Small intestine (tissue), 7 donors: ENCODE measurements at regions not wholly inside any gene's neighbourhood (a gene's known extent, or its start where the extent isn't known, plus 50 kb on each side); places are given as distances from the start of the nearest gene placed in this dataset.

Source experiments
- DNase-seq, 2 donors: peaks; one replicate each; pipeline versions ENCODE4 v3.0.0 to v3.0.0-alpha.2; 2013
- FAIRE-seq: peaks from 2 replicates; lab custom pipeline; 2012; peaks lifted over from hg19 to GRCh38; lab: Jason Lieb, UNC
- H3K27ac ChIP-seq, 3 donors: one replicate each; pipeline ENCODE4 v1.5.1; 2013; ENCODE audit warnings: low read length in 2 of 3, mild to moderate bottlenecking in 2 of 3, control low read depth in 1 of 3, inconsistent platforms in 1 of 3, low read depth in 1 of 3, moderate library complexity in 1 of 3
- H3K27me3 ChIP-seq, 3 donors: one replicate each; pipeline ENCODE4 v1.6.1; 2013; ENCODE audit warnings: low read length in 3 of 3, inconsistent platforms in 1 of 3; ENCODE audit not compliant: control insufficient read depth in 3 of 3, insufficient read depth in 3 of 3
- H3K36me3 ChIP-seq, 3 donors: one replicate each; pipeline ENCODE4 v1.6.1; 2013; ENCODE audit warnings: low read length in 3 of 3, inconsistent platforms in 1 of 3, low read depth in 1 of 3, mild to moderate bottlenecking in 1 of 3, moderate library complexity in 1 of 3; ENCODE audit not compliant: control insufficient read depth in 3 of 3, insufficient read depth in 2 of 3
- H3K4me1 ChIP-seq, 3 donors: one replicate each; pipeline ENCODE4 v1.6.1; 2013; ENCODE audit warnings: low read length in 2 of 3, inconsistent platforms in 1 of 3, low read depth in 1 of 3, mild to moderate bottlenecking in 1 of 3, moderate library complexity in 1 of 3; ENCODE audit not compliant: control insufficient read depth in 3 of 3, insufficient read depth in 2 of 3
- H3K4me3 ChIP-seq, 3 donors: one replicate each; pipeline ENCODE4 v1.5.1; 2013; ENCODE audit warnings: low read length in 3 of 3, control low read depth in 1 of 3, inconsistent platforms in 1 of 3, low read depth in 1 of 3, mild to moderate bottlenecking in 1 of 3, moderate library complexity in 1 of 3
- H3K9me3 ChIP-seq, 2 donors: one replicate each; pipeline ENCODE4 v1.6.1; 2013; ENCODE audit warnings: low read depth in 1 of 2, low read length in 1 of 2; ENCODE audit not compliant: control insufficient read depth in 2 of 2, insufficient read depth in 1 of 2
- WGBS, 3 donors: extraction: QIAGEN DNeasy Blood & Tissue Kit; methylation state at CpG; one replicate each; pipeline ENCODE4 v1.1.7; 2013; 5-methylcytosine and 5-hydroxymethylcytosine counted together
- donor health status: healthy with polysubstance abuse.
- donor health status: control.
- donor health status: control.
- donor health status: Bipolar disorder and iron deficiency.
- donor health status: healthy.

DNA sequence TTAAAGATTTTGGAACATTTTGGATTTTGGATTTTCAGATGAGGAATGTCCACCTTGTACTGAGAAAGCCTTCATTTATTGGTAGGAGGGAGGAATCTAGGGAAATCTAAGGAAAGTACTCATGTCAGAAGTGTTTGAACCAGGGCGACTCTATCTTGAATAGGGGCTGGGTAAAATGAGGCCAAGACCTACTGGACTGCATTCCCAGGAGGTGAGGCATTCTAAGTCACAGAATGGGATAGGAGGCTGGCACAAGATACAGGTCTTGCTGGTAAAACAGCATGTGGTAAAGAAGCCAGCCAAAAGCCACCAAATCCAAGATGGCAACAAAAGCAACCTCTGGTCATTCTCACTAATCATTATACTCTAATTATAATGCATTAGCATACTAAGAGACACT lies 118.9 kb downstream of the MXRA5 start:
- no peaks in the 10 kb centered on the region for H3K36me3 ChIP-seq
- DNase-seq (no peak), FAIRE-seq (no peak)
- no peaks in the 10 kb centered on the region for H3K27me3 ChIP-seq
- H3K4me1 ChIP-seq, result no peaks in the 10 kb centered on the region
- H3K4me3 ChIP-seq, result no peak overlapping the region
- 96 to 100% (median 100%) methylated on average over 1 of the region's 1 CpG for WGBS, 3 donors
- H3K27ac ChIP-seq, result no peak overlapping the region
- no peaks in the 10 kb centered on the region for H3K9me3 ChIP-seq

- H3K27me3 ChIP-seq, result no peaks in the 10 kb centered on the region
- no peak overlapping the region for H3K4me3 ChIP-seq
- DNase-seq (no peak), FAIRE-seq (no peak)
- H3K27ac ChIP-seq, result no peak overlapping the region
- H3K9me3 ChIP-seq, result no peaks in the 10 kb centered on the region
- WGBS, 3 donors, result 76 to 95% (median 87%) methylated on average over 2 of the region's 2 CpGs
- H3K36me3 ChIP-seq, result no peaks in the 10 kb centered on the region
- H3K4me1 ChIP-seq, result no peaks in the 10 kb centered on the region
Observed at GRCh38 chrX:3226087-3226486, 120.4 kb downstream of the MXRA5 start.

- Histone ChIP-seq H3K27ac (no peak overlapping the region), H3K4me1 (no peaks in the 10 kb centered on the region), H3K36me3 (no peaks in the 10 kb centered on the region), H3K27me3 (no peaks in the 10 kb centered on the region), H3K9me3 (no peaks in the 10 kb centered on the region), H3K4me3 (no peak overlapping the region)
- 88 to 94% (median 90%) methylated on average over 4 of the region's 4 CpGs for WGBS, 3 donors
- FAIRE-seq (no peak), DNase-seq (no peak)
Observed at GRCh38 chrX:3221643-3222042, 124.8 kb downstream of the MXRA5 start.

GRCh38 chrX:3219667-3220066 lies 126.8 kb downstream of the MXRA5 start:
- Histone ChIP-seq H3K27me3 (no peaks in the 10 kb centered on the region), H3K36me3 (no peaks in the 10 kb centered on the region), H3K4me3 (no peak overlapping the region), H3K4me1 (no peaks in the 10 kb centered on the region), H3K27ac (no peak overlapping the region), H3K9me3 (no peaks in the 10 kb centered on the region)
- DNase-seq, result no peak
- no peak for FAIRE-seq
- 67 to 73% (median 71%) methylated on average over 4 to 5 of the region's 5 CpGs for WGBS, 3 donors

DNA sequence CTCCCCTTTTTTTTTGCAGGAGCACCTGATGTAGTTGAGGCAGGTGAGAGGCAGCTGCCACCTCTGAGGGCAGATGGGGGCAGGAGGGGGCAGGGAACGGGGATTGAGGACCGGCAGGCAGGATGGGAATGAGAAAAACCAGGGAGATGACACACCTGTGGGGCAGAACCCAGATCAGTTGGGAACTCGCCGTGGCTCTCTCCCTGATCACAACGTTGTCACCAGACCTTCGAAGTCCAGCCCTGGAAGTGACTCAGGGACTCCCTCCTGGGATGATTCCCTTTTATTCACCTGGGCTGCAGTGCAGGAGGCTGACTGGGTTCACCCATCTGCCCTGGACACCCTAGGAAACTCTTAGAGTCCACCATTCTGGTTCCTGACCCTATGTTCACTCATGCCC lies 127.2 kb downstream of the MXRA5 start:
- H3K4me1 ChIP-seq, result no peaks in the 10 kb centered on the region
- FAIRE-seq (no peak), DNase-seq (no peak)
- 62 to 84% (median 74%) methylated on average over 6 of the region's 6 CpGs for WGBS, 3 donors
- H3K27me3 ChIP-seq, result no peaks in the 10 kb centered on the region
- H3K36me3 ChIP-seq, result no peaks in the 10 kb centered on the region
- no peak overlapping the region for H3K4me3 ChIP-seq
- H3K27ac ChIP-seq, result no peak overlapping the region
- no peaks in the 10 kb centered on the region for H3K9me3 ChIP-seq

GRCh38 chrX:3218442-3218841 lies 128.0 kb downstream of the MXRA5 start:
- Histone ChIP-seq H3K36me3 (no peaks in the 10 kb centered on the region), H3K27ac (no peak overlapping the region), H3K27me3 (no peaks in the 10 kb centered on the region), H3K4me3 (no peak overlapping the region), H3K4me1 (no peaks in the 10 kb centered on the region), H3K9me3 (no peaks in the 10 kb centered on the region)
- 71 to 85% (median 81%) methylated on average over 1 of the region's 1 CpG for WGBS, 3 donors
- DNase-seq (no peak), FAIRE-seq (no peak)

GRCh38 chrX:3216581-3217180 lies 129.8 kb downstream of the MXRA5 start:
- H3K27me3 ChIP-seq, result no peaks in the 10 kb centered on the region

DNA sequence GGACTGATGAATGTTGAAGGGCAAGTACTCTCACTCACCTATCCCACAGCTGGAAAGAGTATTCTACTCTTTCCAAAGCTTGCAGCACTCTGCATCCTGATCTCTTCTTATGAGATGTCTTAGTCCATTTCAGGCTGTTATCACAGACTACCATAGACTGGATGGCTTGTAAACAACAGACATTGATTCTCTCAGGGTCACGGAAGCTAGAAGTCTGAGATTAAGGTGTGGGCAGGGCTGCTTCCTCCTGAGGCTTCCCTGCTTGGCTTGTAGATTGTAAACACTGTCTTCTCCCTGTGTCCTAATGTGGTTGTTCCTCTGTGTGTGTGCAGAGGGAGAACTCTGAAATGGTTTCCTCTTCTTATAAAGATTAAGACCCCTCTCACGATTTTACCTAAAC lies 131.2 kb downstream of the MXRA5 start:
- DNase-seq, result no peak
- 33 to 57% (median 49%) methylated on average over 2 of the region's 2 CpGs for WGBS, 3 donors
- no peak overlapping the region for H3K4me3 ChIP-seq
- no peaks in the 10 kb centered on the region for H3K27me3 ChIP-seq
- no peak for FAIRE-seq
- H3K36me3 ChIP-seq, result no peaks in the 10 kb centered on the region
- no peak overlapping the region for H3K27ac ChIP-seq
- H3K9me3 ChIP-seq, result no peaks in the 10 kb centered on the region
- H3K4me1 ChIP-seq, result no peaks in the 10 kb centered on the region

More at GRCh38 chrX:3216581-3217180, 129.8 kb downstream of the MXRA5 start:
- DNase-seq, result no peak
- WGBS, 3 donors, result 59 to 74% (median 63%) methylated on average over 5 of the region's 5 CpGs
- Histone ChIP-seq H3K4me3 (no peak overlapping the region), H3K4me1 (no peaks in the 10 kb centered on the region), H3K9me3 (no peaks in the 10 kb centered on the region), H3K27ac (no peak overlapping the region), H3K36me3 (no peaks in the 10 kb centered on the region)
- FAIRE-seq, result no peak

- H3K27me3 ChIP-seq, result no peaks in the 10 kb centered on the region
- no peaks in the 10 kb centered on the region for H3K36me3 ChIP-seq
- H3K27ac ChIP-seq, result no peak overlapping the region
- no peaks in the 10 kb centered on the region for H3K9me3 ChIP-seq
- H3K4me1 ChIP-seq, result no peaks in the 10 kb centered on the region
- DNase-seq, result no peak
- H3K4me3 ChIP-seq, result no peak overlapping the region
- FAIRE-seq, result no peak
- 90 to 93% (median 92%) methylated on average over 6 of the region's 6 CpGs for WGBS, 3 donors
Observed at GRCh38 chrX:3206314-3206713, 140.1 kb downstream of the MXRA5 start.
